ENCODE measurements at regions not wholly inside any gene's neighbourhood (a gene's known extent, or its start where the extent isn't known, plus 50 kb on each side); places are given as distances from the start of the nearest gene placed in this dataset.

DNA sequence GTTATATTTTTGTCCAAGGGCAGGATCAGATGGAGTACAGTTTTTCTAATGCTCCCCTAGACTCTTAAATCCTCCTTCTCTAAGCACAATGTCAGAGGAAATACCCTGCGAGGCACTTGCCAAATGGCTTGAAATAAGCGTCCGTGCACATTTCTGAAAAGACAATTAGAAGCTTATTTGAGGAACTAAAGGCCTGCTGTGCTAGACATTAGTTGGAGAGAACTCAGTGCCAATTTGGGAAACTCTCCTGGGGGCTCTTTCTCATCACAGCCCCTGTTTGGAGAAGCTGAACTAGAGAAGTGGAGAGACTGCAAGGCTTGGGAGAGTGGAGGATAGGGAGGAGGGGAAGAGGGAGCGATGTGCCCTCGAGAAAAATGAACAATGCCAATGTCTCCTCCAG lies 247.6 kb upstream of the C2CD4B start:
- TF ChIP-seq, protein P1, sequence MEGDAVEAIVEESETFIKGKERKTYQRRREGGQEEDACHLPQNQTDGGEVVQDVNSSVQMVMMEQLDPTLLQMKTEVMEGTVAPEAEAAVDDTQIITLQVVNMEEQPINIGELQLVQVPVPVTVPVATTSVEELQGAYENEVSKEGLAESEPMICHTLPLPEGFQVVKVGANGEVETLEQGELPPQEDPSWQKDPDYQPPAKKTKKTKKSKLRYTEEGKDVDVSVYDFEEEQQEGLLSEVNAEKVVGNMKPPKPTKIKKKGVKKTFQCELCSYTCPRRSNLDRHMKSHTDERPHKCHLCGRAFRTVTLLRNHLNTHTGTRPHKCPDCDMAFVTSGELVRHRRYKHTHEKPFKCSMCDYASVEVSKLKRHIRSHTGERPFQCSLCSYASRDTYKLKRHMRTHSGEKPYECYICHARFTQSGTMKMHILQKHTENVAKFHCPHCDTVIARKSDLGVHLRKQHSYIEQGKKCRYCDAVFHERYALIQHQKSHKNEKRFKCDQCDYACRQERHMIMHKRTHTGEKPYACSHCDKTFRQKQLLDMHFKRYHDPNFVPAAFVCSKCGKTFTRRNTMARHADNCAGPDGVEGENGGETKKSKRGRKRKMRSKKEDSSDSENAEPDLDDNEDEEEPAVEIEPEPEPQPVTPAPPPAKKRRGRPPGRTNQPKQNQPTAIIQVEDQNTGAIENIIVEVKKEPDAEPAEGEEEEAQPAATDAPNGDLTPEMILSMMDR (IDR thresholded peaks at IDR 0.05; ENCODE audit: low read length) = no peak
- TF ChIP-seq EZH2phosphoT487 (IDR thresholded peaks at IDR 0.05; ENCODE audit: low read length) (no peak), EZH2 (optimal IDR thresholded peaks at IDR 0.05; ENCODE audit: low read depth, low read length) (no peak)

All from MM.1S (cell line).